HCT116 (cell line): ENCODE measurements at regions not wholly inside any gene's neighbourhood (a gene's known extent, or its start where the extent isn't known, plus 50 kb on each side); places are given as distances from the start of the nearest gene placed in this dataset.

Source experiments
- ATAC-seq: fragments of 200-7000 bp; cut with Tn5 transposase; 2 replicates; pipeline ENCODE4 v1.9.1; 2020; ENCODE audit warnings: mild to moderate bottlenecking, moderate library complexity
- BruUV-seq: library from RNA; stranded (reverse); fragments of 400-500 nt; replicated peaks from 2 replicates; lab custom pipeline; 2021; lab: Mats Ljungman, UMichigan
- CTCF ChIA-PET: fragments of 300-600 bp; sonication (Branson Sonifier 250); formaldehyde crosslinking; loops from one replicate; lab custom pipeline; 2021; ENCODE audit warnings: antibody characterized with exemption; lab: Charles Lee
- POLR2A ChIA-PET: fragments of 300-600, 350-600 bp; sonication (Branson Sonifier 250); formaldehyde crosslinking; loops from one replicate; lab custom pipeline; 2021; ENCODE audit warnings: antibody characterized with exemption; lab: Charles Lee
- RAD21 ChIA-PET, 2 experiments: fragments of 300-600 bp; sonication (Branson Sonifier 250); formaldehyde crosslinking; loops; one replicate each; lab custom pipeline; 2023; ENCODE audit warnings: low total read pairs in 2 of 2; ENCODE audit not compliant: uncharacterized antibody in 2 of 2, unreplicated experiment in 2 of 2, low non-redundant PET in 1 of 2; lab: Charles Lee
- DNase-seq: peaks from one replicate; pipeline ENCODE4 v3.0.0-alpha.2; 2010; ENCODE audit warnings: low read depth, low spot score
- H2AFZ ChIP-seq: fragments of 200-600 bp; shearing (Covaris generic), sonication (generic); 2 replicates; pipeline ENCODE4 v1.6.1; 2017; ENCODE audit warnings: low read depth, mixed run types, mixed read lengths, antibody characterized with exemption, low read length; ENCODE audit not compliant: poor library complexity, severe bottlenecking
- H3K27ac ChIP-seq: 2 replicates; pipeline ENCODE4 v1.5.1; 2012; ENCODE audit warnings: low read depth, low read length
- H3K27me3 ChIP-seq: fragments of 200-600 bp; sonication (generic); 2 replicates; pipeline ENCODE4 v1.6.1; 2016; ENCODE audit warnings: mixed run types, low read length, mixed read lengths; ENCODE audit not compliant: insufficient read depth
- H3K36me3 ChIP-seq, 2 experiments: fragments of 200-500 bp in 1 of 2; fragments of 200-600 bp in 1 of 2; sonication (Bioruptor generic) in 1 of 2; sonication (generic) in 1 of 2; 2 replicates each; pipeline versions ENCODE4 v1.5.1 to v1.6.1; 2014 to 2016; ENCODE audit warnings: low read length in 2 of 2, inconsistent platforms in 1 of 2, mixed read lengths in 1 of 2, mixed run types in 1 of 2; ENCODE audit not compliant: insufficient read depth in 2 of 2, control insufficient read depth in 1 of 2
- H3K4me1 ChIP-seq, 2 experiments: fragments of 200-600 bp in 1 of 2; sonication (generic) in 1 of 2; 2 replicates each; pipeline versions ENCODE4 v1.5.1 to v1.6.1; 2012 to 2017; ENCODE audit warnings: low read length in 2 of 2, inconsistent platforms in 1 of 2, mild to moderate bottlenecking in 1 of 2, mixed read lengths in 1 of 2, mixed run types in 1 of 2, moderate library complexity in 1 of 2; ENCODE audit not compliant: insufficient read depth in 2 of 2, control insufficient read depth in 1 of 2
- H3K4me2 ChIP-seq: fragments of 200-600 bp; sonication (generic); 2 replicates; pipeline ENCODE4 v1.6.1; 2017; ENCODE audit warnings: mixed run types, low read length, mixed read lengths
- H3K4me3 ChIP-seq, 2 experiments: fragments of 200-600 bp in 1 of 2; sonication (generic) in 1 of 2; replicated peaks in 1 of 2; 2 replicates each; pipeline ENCODE4 v1.5.1; 2011 to 2016; ENCODE audit warnings: low read length in 2 of 2, control low read depth in 1 of 2, low read depth in 1 of 2, mild to moderate bottlenecking in 1 of 2, mixed read lengths in 1 of 2, mixed run types in 1 of 2
- H3K79me2 ChIP-seq: fragments of 200-600 bp; sonication (generic); 2 replicates; pipeline ENCODE4 v1.6.1; 2017; ENCODE audit warnings: mild to moderate bottlenecking, mixed run types, low read length, moderate library complexity, mixed read lengths; ENCODE audit not compliant: insufficient read depth
- H3K9ac ChIP-seq: fragments of 200-600 bp; sonication (generic); 2 replicates; pipeline ENCODE4 v1.6.1; 2016; ENCODE audit warnings: low read length, mixed read lengths
- H3K9me2 ChIP-seq: fragments of 200-600 bp; sonication (generic), shearing (Covaris generic); 2 replicates; pipeline ENCODE4 v1.6.1; 2017; ENCODE audit warnings: mixed run types, mild to moderate bottlenecking, moderate library complexity; ENCODE audit not compliant: insufficient read depth
- H3K9me3 ChIP-seq, 2 experiments: fragments of 200-500 bp in 1 of 2; fragments of 200-600 bp in 1 of 2; sonication (Bioruptor generic) in 1 of 2; sonication (generic) in 1 of 2; 2 replicates each; pipeline ENCODE4 v1.6.1; 2014 to 2017; ENCODE audit warnings: low read length in 2 of 2, mixed read lengths in 2 of 2, inconsistent platforms in 1 of 2, low read depth in 1 of 2, mild to moderate bottlenecking in 1 of 2, mixed run types in 1 of 2, moderate library complexity in 1 of 2; ENCODE audit not compliant: control insufficient read depth in 1 of 2, insufficient read depth in 1 of 2
- H4K20me1 ChIP-seq: fragments of 200-600 bp; sonication (generic), shearing (Covaris generic); 2 replicates; pipeline ENCODE4 v1.6.1; 2017; ENCODE audit warnings: mixed run types, mild to moderate bottlenecking, moderate library complexity; ENCODE audit not compliant: insufficient read depth
- ATF3 ChIP-seq: IDR thresholded peaks from 2 replicates; pipeline ENCODE4 v1.6.1; 2012
- CBX3 ChIP-seq: IDR thresholded peaks from 2 replicates; pipeline ENCODE4 v1.6.1; 2012; ENCODE audit warnings: low read depth
- CEBPB ChIP-seq: IDR thresholded peaks from 2 replicates; pipeline ENCODE4 v1.6.1; 2012; ENCODE audit warnings: low read depth
- ELF1 ChIP-seq: IDR thresholded peaks from 2 replicates; pipeline ENCODE4 v1.6.1; 2012; ENCODE audit warnings: low read depth, borderline replicate concordance
- EZH2phosphoT487 ChIP-seq: fragments of 200-600 bp; IDR thresholded peaks from 2 replicates; pipeline ENCODE4 v1.6.1; 2018; ENCODE audit warnings: antibody characterized with exemption, borderline replicate concordance
- FOSL1 ChIP-seq: IDR thresholded peaks from 2 replicates; pipeline ENCODE4 v1.6.1; 2012; ENCODE audit warnings: low read depth
- MAX ChIP-seq: IDR thresholded peaks from 2 replicates; pipeline ENCODE4 v1.6.1; 2012
- POLR2A ChIP-seq: IDR thresholded peaks from 2 replicates; pipeline ENCODE4 v1.7.0; 2011; ENCODE audit warnings: borderline replicate concordance; ENCODE audit not compliant: insufficient read depth, insufficient read length; ENCODE audit errors: extremely low read depth
- POLR2AphosphoS5 ChIP-seq: IDR thresholded peaks from 2 replicates; pipeline ENCODE4 v1.6.1; 2011; ENCODE audit warnings: mild to moderate bottlenecking, low read depth, low read length, moderate library complexity
- RAD21 ChIP-seq: IDR thresholded peaks from 2 replicates; pipeline ENCODE4 v1.6.1; 2012; ENCODE audit warnings: low read depth, mild to moderate bottlenecking
- REST ChIP-seq: IDR thresholded peaks from 2 replicates; pipeline ENCODE4 v1.6.1; 2012; ENCODE audit warnings: low read depth
- SP1 ChIP-seq: IDR thresholded peaks from 2 replicates; pipeline ENCODE4 v1.6.1; 2012; ENCODE audit warnings: low read depth
- ZBTB33 ChIP-seq: IDR thresholded peaks from 2 replicates; pipeline ENCODE4 v1.6.1; 2011; ENCODE audit warnings: mild to moderate bottlenecking, low read length, moderate library complexity; ENCODE audit not compliant: insufficient replicate concordance; ENCODE audit errors: extremely low read depth
- ZFX ChIP-seq: fragments of 450-650 bp; IDR thresholded peaks from 2 replicates; pipeline ENCODE4 v1.6.1; 2017
- ZNF274 ChIP-seq: fragments of 200-500 bp; sonication (Bioruptor generic); IDR thresholded peaks from 2 replicates; pipeline ENCODE4 v1.6.1; 2014; ENCODE audit warnings: mild to moderate bottlenecking, low read depth, low read length, inconsistent platforms
- intact Hi-C: fragments of 100-400 bp; cut with micrococcal nuclease; formaldehyde crosslinking; loops from 2 replicates; pipeline ENCODE4 v1.10.0; 2022
- TF ChIP-seq, protein P1 (sequence below), 3 experiments: fragments of 200-600 bp in 1 of 3; sonication (generic) in 1 of 3; IDR thresholded peaks in 2 of 3; conservative IDR thresholded peaks in 1 of 3; 2 replicates each; pipeline ENCODE4 v1.5.1; 2012 to 2017; ENCODE audit warnings: low read depth in 2 of 3, low read length in 2 of 3, antibody characterized with exemption in 1 of 3, borderline replicate concordance in 1 of 3, control low read depth in 1 of 3, mild to moderate bottlenecking in 1 of 3, mixed read lengths in 1 of 3, mixed run types in 1 of 3, moderate library complexity in 1 of 3; ENCODE audit not compliant: insufficient read depth in 1 of 3

DNA sequence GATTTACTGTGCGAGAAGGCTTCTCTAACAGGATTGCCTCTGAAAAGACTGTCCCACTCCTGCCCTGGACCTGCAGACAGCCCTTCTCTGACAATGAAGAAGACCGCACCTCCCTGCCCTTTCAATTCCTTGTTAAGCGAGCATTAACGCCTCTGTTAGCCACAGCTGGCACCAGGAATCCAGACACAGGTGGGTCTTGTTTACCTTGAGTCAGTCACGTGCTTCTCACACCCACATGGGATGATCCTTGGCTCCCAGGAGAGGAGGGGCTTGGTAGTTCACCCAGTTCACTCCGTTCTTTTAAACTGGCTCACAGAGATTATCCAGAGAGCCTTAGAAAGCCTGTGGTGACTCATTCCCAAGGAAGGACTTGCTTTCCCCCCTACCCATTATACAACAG is 410.5 kb upstream of the MEIS1 start (continued):
- TF ChIP-seq REST, result no peak
- TF ChIP-seq CEBPB, result no peak
- TF ChIP-seq POLR2AphosphoS5, result no peak
- no peak for TF ChIP-seq ELF1
- no peak for TF ChIP-seq MAX
- TF ChIP-seq SP1, result no peak
- no peak for TF ChIP-seq EZH2phosphoT487

DNA sequence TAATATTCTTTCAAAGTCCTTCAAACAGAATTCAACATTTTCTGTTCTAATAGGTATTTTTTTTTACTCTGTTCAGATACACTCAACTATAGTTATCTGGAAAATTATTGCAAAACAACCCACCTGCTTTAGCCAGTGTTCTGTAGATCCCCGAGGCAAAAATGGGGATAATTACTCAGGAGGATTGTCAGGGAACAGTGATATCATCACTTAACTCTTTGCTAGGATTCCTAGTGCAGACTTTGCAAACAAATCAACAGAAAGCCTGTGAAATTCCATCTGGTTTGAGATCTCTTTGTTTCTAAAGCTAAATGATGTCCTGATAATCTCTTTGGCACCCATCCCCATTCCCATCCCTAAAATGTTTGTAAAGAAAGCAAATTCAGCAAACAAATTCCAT is 413.6 kb upstream of the MEIS1 start:
- Histone ChIP-seq H3K27me3 (peaks cover 4% of the 10 kb centered on the region; the same call in 1 of the 2 replicates), H3K27ac (no peak overlapping the region), H3K9me2 (no peaks in the 10 kb centered on the region), H3K9ac (no peak overlapping the region), H3K4me3 (no peak overlapping the region), H3K79me2 (no peaks in the 10 kb centered on the region), H3K9me3 (no peaks in the 10 kb centered on the region), H3K4me1 (no peaks in the 10 kb centered on the region), H3K4me2 (no peak overlapping the region), H2AFZ (no peak overlapping the region), H3K36me3 (no peaks in the 10 kb centered on the region), H4K20me1 (no peaks in the 10 kb centered on the region)
- ChIA-PET CTCF (no interaction called here), RAD21 (no interaction called here), POLR2A (no interaction called here)
- DNase-seq (no peak), ATAC-seq (no peak)
- BruUV-seq, result no TSS peak
- intact Hi-C loops, result no loop called here
- no peak for TF ChIP-seq ZFX
- no peak for TF ChIP-seq EZH2phosphoT487
- no peak for TF ChIP-seq ATF3
- no peak for TF ChIP-seq SP1
- no peak for TF ChIP-seq ZBTB33
- TF ChIP-seq CEBPB, result no peak
- no peak for TF ChIP-seq CBX3
- no peak for TF ChIP-seq ZNF274
- TF ChIP-seq POLR2A, result no peak
- no peak for TF ChIP-seq FOSL1
- no peak for TF ChIP-seq RAD21
- TF ChIP-seq, protein P1, sequence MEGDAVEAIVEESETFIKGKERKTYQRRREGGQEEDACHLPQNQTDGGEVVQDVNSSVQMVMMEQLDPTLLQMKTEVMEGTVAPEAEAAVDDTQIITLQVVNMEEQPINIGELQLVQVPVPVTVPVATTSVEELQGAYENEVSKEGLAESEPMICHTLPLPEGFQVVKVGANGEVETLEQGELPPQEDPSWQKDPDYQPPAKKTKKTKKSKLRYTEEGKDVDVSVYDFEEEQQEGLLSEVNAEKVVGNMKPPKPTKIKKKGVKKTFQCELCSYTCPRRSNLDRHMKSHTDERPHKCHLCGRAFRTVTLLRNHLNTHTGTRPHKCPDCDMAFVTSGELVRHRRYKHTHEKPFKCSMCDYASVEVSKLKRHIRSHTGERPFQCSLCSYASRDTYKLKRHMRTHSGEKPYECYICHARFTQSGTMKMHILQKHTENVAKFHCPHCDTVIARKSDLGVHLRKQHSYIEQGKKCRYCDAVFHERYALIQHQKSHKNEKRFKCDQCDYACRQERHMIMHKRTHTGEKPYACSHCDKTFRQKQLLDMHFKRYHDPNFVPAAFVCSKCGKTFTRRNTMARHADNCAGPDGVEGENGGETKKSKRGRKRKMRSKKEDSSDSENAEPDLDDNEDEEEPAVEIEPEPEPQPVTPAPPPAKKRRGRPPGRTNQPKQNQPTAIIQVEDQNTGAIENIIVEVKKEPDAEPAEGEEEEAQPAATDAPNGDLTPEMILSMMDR (IDR thresholded peaks at IDR 0.05 in 2 of 3, conservative IDR thresholded peaks at IDR 0.05 in 1 of 3; ENCODE audit: borderline replicate concordance in 1 of 3, insufficient read depth in 1 of 3, low read depth in 2 of 3, low read length in 2 of 3), result no peak
